ENCODE measurements at regions not wholly inside any gene's neighbourhood (a gene's known extent, or its start where the extent isn't known, plus 50 kb on each side); places are given as distances from the start of the nearest gene placed in this dataset.

- DNase-seq = no peak
- WGBS, 4 donors = 54 to 62% (median 60%) methylated on average over 4 of the region's 4 CpGs
- intact Hi-C loops (cut with DNase I) = no loop called here
- no peak for TF ChIP-seq CTCF (IDR thresholded peaks at IDR 0.05)
- no peak for TF ChIP-seq POLR2A (IDR thresholded peaks at IDR 0.05)
- Histone ChIP-seq H3K27me3 (no peaks in the 10 kb centered on the region), H3K4me3 (no peak overlapping the region), H3K36me3 (replicated peaks in 1 of 2) (no peaks in the 10 kb centered on the region), H3K4me1 (replicated peaks in 1 of 2) (no peaks in the 10 kb centered on the region), H3K9me3 (replicated peaks in 1 of 3) (no peaks in the 10 kb centered on the region), H3K27ac (no peak overlapping the region)
Measured at GRCh38 chr5:17326600-17327037, 109.2 kb downstream of the BASP1 start.

DNA sequence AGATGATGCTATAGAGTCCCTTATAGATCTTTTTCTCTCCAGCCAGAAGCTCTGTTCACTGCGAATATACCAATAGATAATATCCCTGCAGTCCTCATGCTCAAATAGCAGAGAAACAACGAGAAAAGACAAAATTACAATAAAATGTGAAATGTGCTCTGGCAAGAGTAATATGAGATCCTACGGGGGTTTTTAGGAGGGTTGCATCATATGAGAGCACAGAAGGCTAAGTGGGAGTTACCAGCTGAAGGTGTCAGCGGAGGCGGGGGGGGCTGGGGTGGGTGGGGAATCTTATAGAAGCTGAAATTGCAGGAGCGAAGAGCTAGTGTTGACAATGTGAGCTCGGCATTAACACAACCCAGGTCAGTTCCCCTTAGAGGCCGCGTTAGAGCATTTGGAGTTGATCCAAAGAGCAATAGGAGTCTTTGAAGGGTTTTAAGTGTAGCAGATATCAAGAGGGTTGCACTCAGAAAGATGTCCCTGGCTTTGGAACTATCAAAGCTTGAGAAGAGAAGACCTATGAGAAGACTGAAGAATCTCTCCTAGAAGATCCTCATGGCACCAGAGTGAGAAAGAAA, 109.7 kb downstream of the BASP1 start:
- Histone ChIP-seq H3K27ac (no peak overlapping the region), H3K27me3 (no peaks in the 10 kb centered on the region), H3K9me3 (replicated peaks in 1 of 3) (no peaks in the 10 kb centered on the region), H3K4me3 (no peak overlapping the region), H3K36me3 (replicated peaks in 1 of 2) (no peaks in the 10 kb centered on the region), H3K4me1 (replicated peaks in 1 of 2) (no peaks in the 10 kb centered on the region)
- no peak for DNase-seq
- no peak for TF ChIP-seq CTCF (IDR thresholded peaks at IDR 0.05)
- TF ChIP-seq POLR2A (IDR thresholded peaks at IDR 0.05) = no peak
- intact Hi-C loops (cut with DNase I) = no loop called here
- WGBS, 4 donors = 65 to 67% (median 66%) methylated on average over 9 of the region's 9 CpGs

DNA sequence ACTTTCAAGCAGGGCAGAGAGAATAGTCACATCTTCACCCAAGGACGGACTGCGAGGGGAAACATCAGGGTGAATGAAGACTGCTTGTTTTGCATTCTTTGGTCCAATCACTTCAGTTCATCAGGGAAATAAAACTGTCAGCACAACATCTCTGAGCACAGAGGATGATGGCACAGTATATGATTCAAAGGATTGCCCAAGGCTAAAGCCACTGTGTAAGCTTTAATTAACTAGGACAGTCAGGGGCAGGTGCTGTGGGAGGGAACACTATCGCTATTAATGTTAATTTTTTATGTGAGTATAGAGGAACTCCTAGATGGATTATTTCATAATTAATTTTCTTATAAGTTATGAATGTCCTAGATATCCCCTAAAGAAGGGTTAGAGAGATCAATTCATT, 112.1 kb downstream of the BASP1 start:
- 66 to 87% (median 77%) methylated on average over 3 of the region's 3 CpGs for WGBS, 4 donors
- no peak for DNase-seq
- no peaks in the 10 kb centered on the region for H3K4me1 ChIP-seq (replicated peaks in 1 of 2)
- H3K27ac ChIP-seq = no peak overlapping the region
- no peak for TF ChIP-seq POLR2A (IDR thresholded peaks at IDR 0.05)
- TF ChIP-seq CTCF (IDR thresholded peaks at IDR 0.05) = no peak
- H3K9me3 ChIP-seq (replicated peaks in 1 of 3) = no peaks in the 10 kb centered on the region
- intact Hi-C loops (cut with DNase I) = no loop called here
- H3K4me3 ChIP-seq = no peak overlapping the region
- H3K27me3 ChIP-seq = no peaks in the 10 kb centered on the region
- no peaks in the 10 kb centered on the region for H3K36me3 ChIP-seq (replicated peaks in 1 of 2)

DNA sequence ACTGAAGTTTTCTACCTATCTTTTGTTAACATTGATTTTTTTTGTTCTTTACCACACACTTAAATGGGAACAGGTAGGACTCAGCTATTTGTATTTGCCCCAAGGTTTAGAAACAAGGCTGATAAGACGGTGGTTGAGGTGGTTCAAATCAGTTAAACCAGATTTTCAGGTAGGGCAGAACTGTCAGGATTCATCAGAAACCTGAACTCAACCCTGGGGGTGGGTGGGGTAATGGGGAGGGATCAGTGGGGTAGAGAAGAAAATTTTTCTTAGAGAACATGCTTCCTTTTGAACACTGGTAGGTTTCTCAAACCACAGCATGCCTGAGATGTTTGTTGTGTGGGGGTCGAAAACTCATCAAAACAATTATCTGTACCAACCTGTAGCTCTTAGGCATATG, 113.0 kb downstream of the BASP1 start:
- H3K4me3 ChIP-seq = no peak overlapping the region
- no peaks in the 10 kb centered on the region for H3K9me3 ChIP-seq (replicated peaks in 1 of 3)
- TF ChIP-seq CTCF (IDR thresholded peaks at IDR 0.05) = no peak
- no peak for TF ChIP-seq POLR2A (IDR thresholded peaks at IDR 0.05)
- no peak overlapping the region for H3K27ac ChIP-seq
- no peaks in the 10 kb centered on the region for H3K36me3 ChIP-seq (replicated peaks in 1 of 2)
- DNase-seq = no peak
- no peaks in the 10 kb centered on the region for H3K27me3 ChIP-seq
- WGBS, 4 donors = 54 to 86% (median 69%) methylated on average over 2 of the region's 2 CpGs
- H3K4me1 ChIP-seq (replicated peaks in 1 of 2) = no peaks in the 10 kb centered on the region
- intact Hi-C loops (cut with DNase I) = no loop called here
